HG03175 (cell line): ENCODE measurements at regions not wholly inside any gene's neighbourhood (a gene's known extent, or its start where the extent isn't known, plus 50 kb on each side); places are given as distances from the start of the nearest gene placed in this dataset.

Experiments used
- ATAC-seq: cut with Tn5 transposase; IDR thresholded peaks from one replicate; pipeline ENCODE4 v1.9.1; 2021; ENCODE audit warnings: mild to moderate bottlenecking, moderate library complexity; ENCODE audit not compliant: unreplicated experiment

DNA sequence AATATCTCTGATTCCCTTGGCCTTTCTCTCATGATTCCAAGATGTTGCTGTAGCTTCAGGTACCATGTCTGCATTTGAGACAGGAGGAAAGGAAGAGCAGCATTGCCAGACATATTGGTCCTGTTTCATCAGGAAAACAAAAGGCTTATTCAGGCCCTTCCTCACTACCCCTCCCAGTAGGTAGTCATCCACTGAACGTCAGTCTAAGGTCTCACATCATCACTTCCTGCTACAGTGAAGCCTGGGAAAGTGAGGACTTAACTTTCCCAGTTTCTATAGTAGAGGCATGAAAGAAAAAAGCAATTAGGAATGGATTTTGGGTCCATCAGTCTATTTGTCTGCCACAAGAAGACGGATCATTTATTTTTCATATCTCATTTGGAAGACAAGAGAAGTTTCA, 85.7 kb upstream of the SOX4 start:
- ATAC-seq, result no peak

DNA sequence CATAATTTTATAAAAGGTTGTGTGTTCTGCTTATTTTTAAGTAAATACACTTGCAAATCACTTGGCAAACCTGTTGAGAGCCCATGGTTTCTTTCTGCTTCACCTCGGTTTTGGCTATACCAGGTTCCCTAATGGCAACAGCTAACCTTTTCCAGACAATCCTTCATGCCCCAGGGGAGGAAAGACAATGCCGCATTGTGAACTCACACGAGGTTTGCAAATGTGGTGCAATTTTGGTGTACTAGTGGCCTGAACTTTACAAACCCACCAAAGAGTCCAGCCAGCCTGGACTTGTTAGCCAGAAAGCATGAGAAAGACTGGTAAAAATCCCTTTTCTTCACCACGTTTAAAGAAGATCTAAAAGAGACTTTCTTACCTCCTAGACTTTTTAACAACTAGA, 84.8 kb upstream of the SOX4 start:
- ATAC-seq, result no peak

DNA sequence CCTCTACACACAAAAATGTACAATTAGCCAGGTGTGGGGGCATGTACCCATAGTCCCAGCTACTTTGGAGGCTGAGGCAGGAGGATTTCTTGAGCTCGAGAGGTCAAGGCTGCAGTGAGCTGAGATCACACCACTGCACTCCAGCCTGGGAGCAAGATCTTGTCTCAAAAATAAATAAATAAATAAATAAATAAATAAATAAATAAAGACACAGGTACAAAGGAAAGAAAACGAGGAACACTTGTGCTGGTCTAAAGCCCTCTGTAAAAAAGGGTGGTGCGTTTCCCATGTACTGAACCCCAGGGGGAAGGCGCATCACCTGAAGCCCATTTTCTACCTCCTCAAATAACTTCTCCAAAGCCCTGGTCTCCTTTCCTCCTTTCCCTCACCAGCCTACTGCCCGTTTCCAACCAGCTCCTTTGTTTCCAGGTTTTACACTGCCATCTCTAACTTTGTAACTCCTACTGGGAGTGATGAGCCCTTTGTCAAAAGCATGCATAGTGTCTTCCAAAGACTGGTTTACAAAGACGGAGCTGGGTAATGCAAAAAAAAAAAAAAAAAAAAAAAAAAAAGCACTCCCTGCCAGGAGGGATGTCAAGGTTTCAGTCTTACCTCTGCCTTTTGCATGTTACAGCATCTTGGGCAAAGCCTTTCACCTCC, 81.5 kb upstream of the SOX4 start:
- ATAC-seq, result no peak

DNA sequence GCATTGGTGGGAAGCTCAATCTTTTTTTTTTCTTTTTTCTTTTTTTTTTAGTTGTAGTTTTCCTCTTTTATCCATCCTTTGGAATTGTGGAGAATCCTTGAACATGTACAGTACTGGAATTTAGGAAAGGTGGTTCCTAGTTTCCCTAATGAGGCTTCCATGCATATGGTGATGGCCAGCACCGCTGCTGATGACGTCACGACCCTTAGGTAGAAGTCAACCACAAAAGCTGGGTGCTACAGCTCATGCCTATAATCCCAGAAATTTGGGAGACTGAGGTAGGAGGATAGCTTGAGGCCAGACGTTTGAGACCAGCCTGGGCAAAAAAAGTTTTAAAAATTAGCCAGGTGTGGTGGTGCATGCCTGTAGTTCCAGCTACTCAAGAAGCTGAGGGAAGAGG, 79.3 kb upstream of the SOX4 start:
- ATAC-seq, result no peak

DNA sequence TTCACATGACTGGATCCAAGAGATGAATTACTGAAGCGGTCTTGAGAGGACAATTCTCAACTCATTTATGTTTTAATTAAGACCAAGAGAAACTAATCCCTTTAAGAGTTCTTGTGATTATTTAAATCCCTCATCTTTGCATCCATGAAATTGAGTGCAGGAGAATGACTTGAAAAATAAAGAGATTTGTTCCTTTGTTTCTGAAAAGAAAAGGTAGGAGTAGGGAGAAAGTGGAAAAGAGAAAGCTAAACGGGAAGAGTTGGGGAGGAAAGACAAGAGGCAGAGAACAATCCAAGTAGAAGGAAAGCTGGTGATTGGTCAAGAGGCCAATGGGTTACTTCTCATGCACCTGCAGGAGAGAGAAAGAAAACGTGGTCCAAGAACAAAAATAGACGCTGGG, 75.2 kb upstream of the SOX4 start:
- ATAC-seq, result no peak

DNA sequence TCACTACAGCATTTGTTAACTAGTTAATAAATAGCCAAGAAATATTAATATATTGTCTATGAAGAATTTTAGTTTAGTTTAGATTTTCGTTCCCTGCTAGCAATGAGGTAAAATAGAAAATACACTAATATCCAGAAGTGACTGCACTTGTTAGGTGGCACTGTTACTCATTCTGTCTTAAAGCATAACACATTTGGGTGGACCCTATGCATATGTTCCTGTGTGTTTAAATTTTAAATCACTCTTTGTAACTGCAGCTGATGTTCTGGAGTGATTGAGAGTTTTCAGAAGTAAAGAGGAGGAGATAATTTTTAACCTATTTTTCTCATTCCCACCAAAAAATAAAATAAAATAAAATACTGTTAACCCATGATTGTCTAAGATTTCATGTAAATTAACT, 73.9 kb upstream of the SOX4 start:
- no peak for ATAC-seq

DNA sequence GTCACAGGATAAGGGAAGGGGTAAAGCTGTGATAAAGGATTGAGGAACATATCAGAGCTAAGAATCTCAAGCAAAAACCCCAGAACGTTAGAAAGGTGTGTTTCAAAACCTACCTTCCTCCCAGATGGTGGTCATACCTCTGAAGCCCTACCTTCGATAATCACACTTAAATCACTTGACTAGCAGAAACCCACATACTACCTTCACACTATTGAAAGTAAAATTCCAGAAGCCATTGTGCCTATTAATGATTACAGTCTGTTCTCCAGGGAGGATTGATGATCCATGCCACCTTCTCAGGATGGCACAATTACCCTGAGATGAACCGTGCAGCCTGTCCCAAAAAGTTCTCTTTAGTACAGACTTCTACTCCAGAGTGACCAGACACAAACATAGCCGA, 72.3 kb upstream of the SOX4 start:
- ATAC-seq, result no peak

DNA sequence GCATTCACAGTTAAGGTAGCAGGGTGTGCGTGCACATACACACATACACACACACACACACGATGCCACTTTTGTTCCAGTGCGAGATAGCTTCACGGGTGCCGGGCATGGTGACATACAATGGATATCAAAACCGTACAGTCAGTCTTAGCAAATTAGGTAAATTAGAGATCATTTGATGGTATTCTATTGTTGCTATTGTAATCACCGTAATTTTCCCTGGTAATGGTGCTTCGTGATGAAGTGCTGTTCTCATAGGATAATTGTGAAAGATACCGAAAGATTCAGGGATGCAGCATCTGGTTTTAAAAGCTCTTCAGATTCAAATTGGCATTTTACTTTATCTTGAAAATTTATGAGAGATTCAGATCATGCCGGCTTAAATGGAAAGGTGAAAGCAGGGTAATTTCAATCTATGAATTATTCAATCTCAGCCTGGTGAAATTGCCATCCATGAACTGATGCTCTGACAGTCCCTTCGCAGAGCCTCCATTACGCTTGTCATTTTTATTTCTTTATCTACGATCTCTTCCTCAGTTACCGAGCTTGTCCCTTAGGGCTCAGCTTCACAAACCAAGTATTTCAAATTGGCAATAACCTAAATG, 71.3 kb upstream of the SOX4 start:
- ATAC-seq, result no peak

DNA sequence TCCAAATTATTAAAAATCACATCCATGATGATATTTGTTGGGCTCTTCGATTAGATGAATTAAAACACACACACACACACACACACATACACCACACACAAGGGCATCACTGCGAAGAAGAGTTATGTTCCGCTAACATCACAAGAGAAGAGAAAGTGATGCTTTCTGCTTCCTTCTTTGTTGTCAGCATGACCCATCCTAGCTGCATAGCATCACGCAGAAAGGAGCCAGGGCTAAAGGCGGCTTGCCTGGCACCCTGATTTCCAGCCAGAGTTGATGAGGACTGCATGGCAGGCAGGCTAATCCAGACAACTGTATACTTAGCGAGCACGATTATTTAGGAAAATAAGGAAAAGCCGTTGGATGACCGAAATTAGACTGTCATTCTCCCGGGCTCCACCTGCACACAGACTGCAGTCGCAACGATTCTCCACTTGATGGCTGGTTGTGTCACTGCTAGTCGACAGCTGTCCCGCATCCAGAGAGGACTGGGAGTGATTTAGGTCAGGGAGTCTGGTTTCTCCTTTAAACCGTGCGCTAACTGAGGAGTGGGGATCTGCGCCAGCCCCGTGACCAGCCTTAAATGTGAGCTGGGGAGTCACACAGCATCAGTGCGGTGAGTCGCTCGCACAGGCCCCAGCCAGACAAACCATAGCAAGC, 70.6 kb upstream of the SOX4 start:
- no peak for ATAC-seq

DNA sequence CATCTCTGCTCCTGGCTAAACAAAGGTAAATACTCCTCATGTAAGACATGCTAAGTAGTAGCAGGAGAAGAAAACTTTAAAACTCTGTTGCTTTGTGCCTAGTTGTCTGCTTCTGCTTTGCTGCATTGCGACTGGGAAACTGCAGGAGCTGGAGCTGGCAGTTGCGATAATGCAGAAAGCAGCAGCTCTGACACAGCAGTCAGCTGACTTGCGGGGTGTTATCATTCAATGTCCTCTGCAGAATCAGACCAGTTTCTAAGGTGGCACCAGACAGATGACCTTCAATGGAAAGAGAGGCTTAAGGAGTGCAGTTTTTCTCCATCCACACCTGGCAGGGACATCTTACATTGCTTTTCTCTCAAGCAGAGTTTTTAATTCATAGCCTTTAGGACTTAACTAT, 69.9 kb upstream of the SOX4 start:
- ATAC-seq, result no peak

DNA sequence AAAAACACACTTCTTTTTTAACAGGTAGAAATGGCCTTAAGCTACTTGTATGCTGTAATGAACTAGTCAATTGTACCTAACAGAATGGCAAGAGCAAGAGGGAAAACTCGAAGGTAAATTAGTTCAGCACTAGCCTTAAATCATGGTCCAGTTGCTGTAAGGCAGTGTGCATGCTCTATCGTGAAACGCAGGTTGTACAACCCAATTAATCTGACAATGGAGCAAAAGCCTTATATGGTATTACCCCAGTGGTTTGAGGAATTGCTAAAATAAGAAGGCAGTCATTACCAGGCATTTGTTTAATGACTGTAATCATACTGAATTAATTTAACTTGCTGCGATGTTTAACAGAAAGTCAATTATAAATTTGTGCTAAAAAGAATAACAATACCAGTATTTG, 69.3 kb upstream of the SOX4 start:
- ATAC-seq, result no peak

DNA sequence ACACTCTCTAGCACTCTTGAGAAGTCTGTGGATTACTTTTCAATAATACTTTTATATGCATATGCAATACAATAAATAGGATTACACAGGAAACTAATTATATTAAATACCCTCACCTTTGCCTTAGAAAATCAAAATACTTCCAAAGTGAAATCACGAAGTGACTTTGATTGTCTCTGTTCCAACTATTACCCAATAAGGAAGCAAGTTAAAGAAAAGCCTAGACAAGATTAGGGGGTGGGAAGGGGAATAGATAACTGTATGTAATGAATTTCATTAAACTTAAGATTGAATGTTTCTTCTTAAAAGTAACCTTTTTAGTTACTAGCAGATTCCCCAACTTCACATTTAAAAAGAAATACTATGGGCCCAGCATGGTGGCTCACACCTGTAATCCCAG, 66.6 kb upstream of the SOX4 start:
- ATAC-seq, result no peak

DNA sequence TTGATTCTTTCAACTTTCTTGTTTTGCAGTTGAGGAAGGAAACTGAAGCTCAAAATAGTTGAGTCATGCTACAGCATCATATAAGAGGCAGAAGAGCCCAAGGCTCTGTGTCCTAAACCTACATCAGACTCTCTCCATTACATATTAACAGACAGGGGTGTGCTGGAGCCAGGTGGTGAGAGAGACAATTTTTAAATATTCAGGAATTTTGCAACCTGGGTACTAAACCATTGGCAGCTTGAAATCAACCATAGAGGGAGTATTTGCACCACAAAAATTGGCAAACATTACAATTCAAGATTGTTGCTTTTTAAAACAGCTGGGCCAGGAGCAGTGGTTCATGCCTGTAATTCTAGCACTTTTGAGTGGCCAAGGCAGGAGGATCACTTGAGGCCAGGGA, 65.8 kb upstream of the SOX4 start:
- ATAC-seq, result no peak

DNA sequence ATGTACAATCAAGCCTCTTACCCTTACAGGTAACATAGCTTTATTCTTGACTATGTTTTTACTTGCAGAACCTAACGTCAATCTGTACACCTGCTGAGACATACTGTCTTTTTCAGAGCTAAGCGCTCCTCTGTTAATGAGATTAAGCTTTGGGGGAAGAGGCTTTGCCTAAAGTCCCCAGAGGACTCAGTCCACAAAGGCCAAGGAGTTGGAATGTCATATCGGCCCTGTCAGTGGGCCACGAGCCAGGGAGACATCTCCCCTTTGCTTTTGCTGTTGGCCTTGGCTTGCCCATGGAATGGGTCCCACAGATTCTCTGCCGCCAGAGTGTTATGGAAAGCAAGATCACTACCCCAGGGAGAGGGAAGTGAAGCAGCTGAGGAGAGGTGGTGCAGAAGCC, 64.1 kb upstream of the SOX4 start:
- no peak for ATAC-seq

DNA sequence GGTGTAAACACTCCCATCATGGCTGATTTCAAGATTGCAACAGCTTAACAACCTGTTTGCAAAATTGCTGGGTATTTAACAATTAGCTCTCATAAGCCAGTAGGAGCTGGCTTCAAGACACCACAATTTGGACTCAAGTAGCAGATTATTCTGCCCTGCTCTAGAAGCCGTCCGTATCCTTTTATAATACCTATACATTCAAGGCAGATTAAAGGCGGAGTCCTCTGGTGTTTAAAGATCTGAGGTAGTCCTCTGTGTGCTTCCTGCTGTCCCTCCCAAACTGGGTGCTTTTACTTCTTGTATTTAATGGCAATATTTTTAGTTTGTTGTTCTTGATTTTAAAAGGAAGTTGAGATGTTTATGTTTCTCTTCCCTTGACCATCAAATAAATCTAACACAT, 62.2 kb upstream of the SOX4 start:
- no peak for ATAC-seq

DNA sequence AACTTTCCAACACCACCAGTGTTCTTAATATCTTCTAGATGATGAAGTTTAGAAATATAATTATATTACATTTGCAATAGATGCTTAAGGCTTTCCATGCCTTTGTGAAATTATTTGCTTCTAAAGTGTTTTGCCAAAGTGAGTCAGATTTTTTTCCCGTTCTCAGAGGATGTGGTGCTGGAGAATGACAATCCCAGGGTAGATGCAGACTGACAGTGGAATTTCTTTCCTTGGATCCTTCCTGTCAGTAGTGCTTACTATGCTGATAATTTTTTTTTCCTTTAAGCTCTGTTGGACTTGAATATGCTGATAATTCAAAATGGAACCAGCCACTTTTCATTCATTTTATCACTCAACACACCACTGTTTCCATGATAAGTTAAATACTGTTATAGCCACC, 59.9 kb upstream of the SOX4 start:
- ATAC-seq, result no peak

DNA sequence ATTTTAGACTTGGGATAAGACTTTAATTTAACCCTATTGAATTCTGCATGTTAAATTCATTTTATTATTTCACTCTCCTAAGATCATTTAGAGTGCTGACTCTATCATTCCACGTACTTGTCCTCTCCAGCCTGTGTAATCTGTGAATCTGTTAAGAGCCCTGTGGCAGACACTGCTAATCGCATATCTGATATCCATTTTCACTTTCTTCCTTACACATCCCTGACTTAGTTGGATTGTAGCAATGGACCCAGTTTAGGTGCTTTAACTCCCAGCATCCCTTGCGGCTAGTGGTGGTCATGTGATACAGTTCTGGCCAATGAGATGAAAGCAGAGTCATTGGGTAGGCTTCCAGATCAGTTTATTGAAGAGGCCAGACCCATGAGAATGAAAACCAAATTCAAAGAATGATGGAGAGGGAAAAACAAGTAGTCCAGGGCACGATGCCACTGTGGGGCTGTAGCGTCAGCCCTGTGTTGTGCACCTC, 57.2 kb upstream of the SOX4 start:
- no peak for ATAC-seq

DNA sequence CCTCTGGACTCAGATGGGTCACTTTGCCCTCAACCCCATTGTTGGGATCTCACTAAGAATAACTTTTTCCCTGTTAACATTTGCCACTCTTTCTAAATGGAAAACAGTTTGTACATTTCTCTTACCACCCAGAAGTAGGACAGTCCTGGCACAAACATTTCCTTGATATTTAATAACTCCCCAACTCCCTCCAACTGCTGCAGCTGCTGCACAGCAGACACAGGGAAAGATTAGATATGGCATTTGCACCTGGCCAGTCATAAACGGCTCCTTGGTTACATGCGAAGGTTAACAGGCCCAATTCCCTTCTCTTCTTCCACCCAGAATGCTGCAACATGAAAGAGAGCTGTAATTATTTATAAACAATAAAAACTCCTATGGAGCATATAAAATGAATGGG, 55.9 kb upstream of the SOX4 start:
- no peak for ATAC-seq

DNA sequence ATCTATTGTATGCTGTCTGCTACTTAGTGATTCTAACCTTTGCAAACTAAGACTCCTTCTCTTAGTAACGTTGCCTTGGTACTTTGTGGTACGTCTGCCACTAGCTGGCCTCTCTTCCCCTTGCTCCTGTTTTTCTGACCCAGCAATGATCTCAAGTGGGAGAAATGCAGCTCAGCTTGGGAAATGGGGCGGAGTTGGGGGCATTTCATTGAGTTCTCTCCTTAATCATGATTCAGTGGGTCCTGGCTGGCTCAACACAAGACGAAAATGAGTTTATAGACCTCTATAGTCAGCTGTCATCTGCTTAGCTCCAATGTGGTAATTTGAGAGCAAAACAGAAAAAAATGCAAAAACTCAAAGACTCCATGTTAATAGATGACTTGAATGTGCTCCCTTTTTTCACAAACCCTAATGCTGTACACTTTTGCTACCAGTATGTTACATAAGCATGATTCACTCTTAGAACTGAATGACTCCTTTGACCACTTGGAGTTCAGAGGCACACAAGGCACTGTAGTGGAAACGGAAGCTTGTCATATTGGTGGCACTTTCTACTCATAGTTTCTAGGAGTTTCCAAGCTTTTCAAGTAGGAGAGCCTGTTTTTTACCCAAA, 55.3 kb upstream of the SOX4 start:
- no peak for ATAC-seq

DNA sequence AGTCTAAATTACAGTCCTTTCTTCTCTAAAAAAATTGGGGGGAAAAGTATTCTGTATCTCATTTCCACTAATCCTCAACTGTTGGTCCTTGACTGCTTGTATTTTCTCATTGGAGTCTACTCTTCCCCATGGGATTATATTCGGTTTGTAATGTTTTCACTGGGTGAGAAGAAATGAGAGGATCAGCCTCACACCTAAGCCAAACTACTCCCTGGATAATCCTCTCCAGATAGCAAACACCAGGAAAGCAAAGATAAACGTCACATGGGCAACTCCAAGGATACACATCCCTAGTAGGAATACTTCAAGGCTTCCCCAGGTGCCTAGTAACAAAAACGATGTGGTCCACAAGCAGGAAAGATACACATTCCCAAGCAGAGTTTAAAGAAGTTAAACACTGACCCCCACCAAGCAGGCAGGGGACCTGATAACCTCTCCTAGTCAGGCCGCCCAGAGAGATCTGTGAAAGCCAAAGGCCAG, 53.9 kb upstream of the SOX4 start:
- no peak for ATAC-seq
